ENCODE measurements at regions not wholly inside any gene's neighbourhood (a gene's known extent, or its start where the extent isn't known, plus 50 kb on each side); places are given as distances from the start of the nearest gene placed in this dataset.
"Not testable (repeated sequence)": the region's sequence is repeated elsewhere in the genome, so short reads cannot be mapped to it uniquely, and the experiment has no call there.

GRCh38 chr5:6112538-6112937, 265.8 kb downstream of the MED10 start:
- DNase-seq (ENCODE audit: low read depth in 2 of 3, low spot score in 1 of 3): no peak

GRCh38 chr5:6112125-6112524, 266.2 kb downstream of the MED10 start:
- DNase-seq (ENCODE audit: low read depth in 2 of 3, low spot score in 1 of 3): no peak

GRCh38 chr5:6111131-6111530, 267.2 kb downstream of the MED10 start:
- no peak for DNase-seq (ENCODE audit: low read depth in 2 of 3, low spot score in 1 of 3)

GRCh38 chr5:6110441-6111005, 267.8 kb downstream of the MED10 start:
- DNase-seq (ENCODE audit: low read depth in 2 of 3, low spot score in 1 of 3): no peak

GRCh38 chr5:6108981-6109825, 269.1 kb downstream of the MED10 start:
- no peak for DNase-seq (ENCODE audit: low read depth in 2 of 3, low spot score in 1 of 3)

GRCh38 chr5:6108540-6108848, 269.9 kb downstream of the MED10 start:
- DNase-seq (ENCODE audit: low read depth in 2 of 3, low spot score in 1 of 3): no peak

GRCh38 chr5:6107675-6108539, 270.4 kb downstream of the MED10 start:
- DNase-seq (ENCODE audit: low read depth in 2 of 3, low spot score in 1 of 3): no peak

GRCh38 chr5:6106756-6107155, 271.6 kb downstream of the MED10 start:
- DNase-seq (ENCODE audit: low read depth in 2 of 3, low spot score in 1 of 3): no peak

GRCh38 chr5:6105320-6105719, 273.0 kb downstream of the MED10 start:
- no peak for DNase-seq (ENCODE audit: low read depth in 2 of 3, low spot score in 1 of 3)

- no peak for DNase-seq (ENCODE audit: low read depth in 2 of 3, low spot score in 1 of 3)
These were observed 282.2 kb downstream of the MED10 start for GRCh38 chr5:6096101-6096500.

GRCh38 chr5:6094180-6094579, 284.2 kb downstream of the MED10 start:
- DNase-seq (ENCODE audit: low read depth in 2 of 3, low spot score in 1 of 3): not testable (repeated sequence)

- DNase-seq (ENCODE audit: low read depth in 2 of 3, low spot score in 1 of 3): no peak
These were observed 287.5 kb downstream of the MED10 start for GRCh38 chr5:6090838-6091237.

- no peak for DNase-seq (ENCODE audit: low read depth in 2 of 3, low spot score in 1 of 3)
These were observed 288.2 kb downstream of the MED10 start for GRCh38 chr5:6090079-6090654.

- no peak for DNase-seq (ENCODE audit: low read depth in 2 of 3, low spot score in 1 of 3)
These were observed 289.6 kb downstream of the MED10 start for GRCh38 chr5:6088706-6089105.

- no peak for DNase-seq (ENCODE audit: low read depth in 2 of 3, low spot score in 1 of 3)
These were observed 290.8 kb downstream of the MED10 start for GRCh38 chr5:6087576-6087975.

- no peak for DNase-seq (ENCODE audit: low read depth in 2 of 3, low spot score in 1 of 3)
These were observed 291.5 kb downstream of the MED10 start for GRCh38 chr5:6086871-6087270.

- no peak for DNase-seq (ENCODE audit: low read depth in 2 of 3, low spot score in 1 of 3)
These were observed 292.9 kb downstream of the MED10 start for GRCh38 chr5:6085341-6085860.

GRCh38 chr5:6084836-6085235, 293.5 kb downstream of the MED10 start:
- no peak for DNase-seq (ENCODE audit: low read depth in 2 of 3, low spot score in 1 of 3)

GRCh38 chr5:6084376-6084775, 294.0 kb downstream of the MED10 start:
- no peak for DNase-seq (ENCODE audit: low read depth in 2 of 3, low spot score in 1 of 3)

- DNase-seq (ENCODE audit: low read depth in 2 of 3, low spot score in 1 of 3): no peak
These were observed 294.9 kb downstream of the MED10 start for GRCh38 chr5:6083311-6083978.

GRCh38 chr5:6082685-6083084, 295.7 kb downstream of the MED10 start:
- DNase-seq (ENCODE audit: low read depth in 2 of 3, low spot score in 1 of 3): no peak

All from stimulated activated CD4-positive, alpha-beta T cell treated with anti-CD3 and anti-CD28 coated beads, Interleukin-12 subunit alpha, Interleukin-12 subunit beta, amount 100 ng/mL, for 48 hours (primary cell).